ENCODE measurements at regions not wholly inside any gene's neighbourhood (a gene's known extent, or its start where the extent isn't known, plus 50 kb on each side); places are given as distances from the start of the nearest gene placed in this dataset.

DNA sequence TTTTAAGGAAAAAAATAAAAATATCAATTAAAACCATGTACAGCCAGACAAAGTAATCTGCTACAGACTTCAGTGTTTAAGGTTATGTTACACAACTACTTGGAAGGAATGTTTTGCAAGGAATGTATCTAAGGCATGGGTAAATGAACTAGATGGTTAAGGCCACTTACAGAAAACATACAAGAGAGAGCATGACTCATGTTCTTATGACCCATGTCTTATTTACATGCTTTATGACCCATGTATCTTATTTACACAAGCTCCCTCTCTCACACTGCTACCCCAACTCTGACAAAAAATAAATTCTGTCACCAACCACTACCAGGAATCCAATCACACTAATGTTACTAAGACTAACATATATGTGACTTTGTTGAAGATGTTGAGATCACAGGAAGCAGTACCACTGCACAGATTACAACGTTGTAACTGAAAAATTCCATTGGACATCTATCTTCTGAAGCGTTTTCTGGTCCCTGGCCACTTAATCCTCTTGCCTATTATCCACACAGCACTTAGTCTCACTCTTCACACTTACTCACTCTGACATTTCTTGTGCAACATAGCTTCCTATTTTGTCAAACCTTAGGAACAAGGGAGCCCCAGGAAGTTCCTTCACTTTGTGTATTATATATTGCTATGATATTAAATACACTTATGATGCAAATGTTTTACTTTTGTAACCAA, 1630.1 kb upstream of the C9orf72 start (continued):
- TF ChIP-seq ZNF136 (CRISPR knock-in tag; IDR thresholded peaks at IDR 0.05; ENCODE audit: low read depth) = no peak
- TF ChIP-seq IRX3 (CRISPR knock-in tag; IDR thresholded peaks at IDR 0.05; ENCODE audit: borderline replicate concordance, low read depth) = no peak
- TF ChIP-seq ZBTB1 (CRISPR knock-in tag; IDR thresholded peaks at IDR 0.05; ENCODE audit: borderline replicate concordance) = no peak
- TF ChIP-seq ZNF101 (CRISPR knock-in tag; IDR thresholded peaks at IDR 0.05; ENCODE audit: borderline replicate concordance, low read depth) = no peak
- no peak for TF ChIP-seq ZNF569 (CRISPR knock-in tag; IDR thresholded peaks at IDR 0.05; ENCODE audit: borderline replicate concordance)

GRCh38 chr9:29208670-29209069, 1635.4 kb upstream of the C9orf72 start:
- CTCF ChIA-PET (ENCODE audit: low intra/inter-chr PET ratio, low total read pairs) = no interaction called here
- Histone ChIP-seq H2AFZ (ENCODE audit: low read length) (no peak overlapping the region), H3K4me3 (replicated peaks in 1 of 3; ENCODE audit: insufficient read depth in 1 of 3, low read depth in 2 of 3, low read length in 3 of 3) (no peak overlapping the region), H3K9ac (ENCODE audit: insufficient read depth, low read depth, low read length) (no peak overlapping the region), H4K20me1 (ENCODE audit: insufficient read depth, low read length) (no peaks in the 10 kb centered on the region), H3K4me1 (ENCODE audit: insufficient read depth, low read length) (peaks cover 5% of the 10 kb centered on the region; the same call in 1 of the 2 replicates), H3K27ac (ENCODE audit: extremely low read length, insufficient read depth, low read length) (no peak overlapping the region), H3K79me2 (ENCODE audit: insufficient read depth, low read length) (no peaks in the 10 kb centered on the region), H3K9me3 (ENCODE audit: low read length) (no peaks in the 10 kb centered on the region), H3K27me3 (ENCODE audit: control insufficient read depth in 1 of 2, insufficient read depth in 2 of 2, low read length in 2 of 2) (peaks cover 0 to 25% of the 10 kb centered on the region in 2 experiments; a peak in 3 of 5 replicates), H3K4me2 (ENCODE audit: low read depth, low read length) (no peak overlapping the region), H3K36me3 (replicated peaks in 1 of 2; ENCODE audit: control insufficient read depth in 1 of 2, insufficient read depth in 2 of 2, low read length in 2 of 2) (no peaks in the 10 kb centered on the region)
- in situ Hi-C loops (cut with HindIII; ENCODE audit: extremely low pct_ligation_motif_present, low pct_unique_long_range_greater_than_20kb) (no loop called here), intact Hi-C loops (cut with micrococcal nuclease; ENCODE audit: unreplicated experiment) (no loop called here)
- ATAC-seq (no peak), FAIRE-seq (no peak), DNase-seq (ENCODE audit: low spot score) (no peak)
- BruUV-seq (replicated peaks) = no TSS peak
- POLR2A ChIA-PET = no interaction called here
- TF ChIP-seq, protein P1, sequence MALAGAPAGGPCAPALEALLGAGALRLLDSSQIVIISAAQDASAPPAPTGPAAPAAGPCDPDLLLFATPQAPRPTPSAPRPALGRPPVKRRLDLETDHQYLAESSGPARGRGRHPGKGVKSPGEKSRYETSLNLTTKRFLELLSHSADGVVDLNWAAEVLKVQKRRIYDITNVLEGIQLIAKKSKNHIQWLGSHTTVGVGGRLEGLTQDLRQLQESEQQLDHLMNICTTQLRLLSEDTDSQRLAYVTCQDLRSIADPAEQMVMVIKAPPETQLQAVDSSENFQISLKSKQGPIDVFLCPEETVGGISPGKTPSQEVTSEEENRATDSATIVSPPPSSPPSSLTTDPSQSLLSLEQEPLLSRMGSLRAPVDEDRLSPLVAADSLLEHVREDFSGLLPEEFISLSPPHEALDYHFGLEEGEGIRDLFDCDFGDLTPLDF (CRISPR knock-in tag; IDR thresholded peaks at IDR 0.05) = no peak
- no peak for TF ChIP-seq THAP8 (CRISPR knock-in tag; IDR thresholded peaks at IDR 0.05; ENCODE audit: borderline replicate concordance)
- no peak for TF ChIP-seq CC2D1A (CRISPR knock-in tag; IDR thresholded peaks at IDR 0.05)
- no peak for TF ChIP-seq IRF9 (CRISPR knock-in tag; IDR thresholded peaks at IDR 0.05; ENCODE audit: borderline replicate concordance)
- no peak for TF ChIP-seq ZNF782 (CRISPR knock-in tag; IDR thresholded peaks at IDR 0.05; ENCODE audit: borderline replicate concordance)
- no peak for TF ChIP-seq NCOA2 (CRISPR knock-in tag; IDR thresholded peaks at IDR 0.05)
- TF ChIP-seq, protein P2, sequence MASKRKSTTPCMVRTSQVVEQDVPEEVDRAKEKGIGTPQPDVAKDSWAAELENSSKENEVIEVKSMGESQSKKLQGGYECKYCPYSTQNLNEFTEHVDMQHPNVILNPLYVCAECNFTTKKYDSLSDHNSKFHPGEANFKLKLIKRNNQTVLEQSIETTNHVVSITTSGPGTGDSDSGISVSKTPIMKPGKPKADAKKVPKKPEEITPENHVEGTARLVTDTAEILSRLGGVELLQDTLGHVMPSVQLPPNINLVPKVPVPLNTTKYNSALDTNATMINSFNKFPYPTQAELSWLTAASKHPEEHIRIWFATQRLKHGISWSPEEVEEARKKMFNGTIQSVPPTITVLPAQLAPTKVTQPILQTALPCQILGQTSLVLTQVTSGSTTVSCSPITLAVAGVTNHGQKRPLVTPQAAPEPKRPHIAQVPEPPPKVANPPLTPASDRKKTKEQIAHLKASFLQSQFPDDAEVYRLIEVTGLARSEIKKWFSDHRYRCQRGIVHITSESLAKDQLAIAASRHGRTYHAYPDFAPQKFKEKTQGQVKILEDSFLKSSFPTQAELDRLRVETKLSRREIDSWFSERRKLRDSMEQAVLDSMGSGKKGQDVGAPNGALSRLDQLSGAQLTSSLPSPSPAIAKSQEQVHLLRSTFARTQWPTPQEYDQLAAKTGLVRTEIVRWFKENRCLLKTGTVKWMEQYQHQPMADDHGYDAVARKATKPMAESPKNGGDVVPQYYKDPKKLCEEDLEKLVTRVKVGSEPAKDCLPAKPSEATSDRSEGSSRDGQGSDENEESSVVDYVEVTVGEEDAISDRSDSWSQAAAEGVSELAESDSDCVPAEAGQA (IDR thresholded peaks at IDR 0.05; ENCODE audit: low read depth) = no peak
- TF ChIP-seq, protein P2 (CRISPR knock-in tag; IDR thresholded peaks at IDR 0.05; ENCODE audit: borderline replicate concordance) = no peak
